Activated CD8-positive, alpha-beta T cell treated with anti-CD3 and anti-CD28 coated beads for 36 hours (primary cell): ENCODE measurements at regions not wholly inside any gene's neighbourhood (a gene's known extent, or its start where the extent isn't known, plus 50 kb on each side); places are given as distances from the start of the nearest gene placed in this dataset.

Experiments
- ATAC-seq: fragments of 200-7000 bp; cut with Tn5 transposase; one replicate; pipeline ENCODE4 v1.10.0; 2021; ENCODE audit warnings: mild to moderate bottlenecking, moderate library complexity
- CTCF ChIA-PET: fragments of 350-600 bp; sonication (Branson Sonifier 250); formaldehyde crosslinking; loops from one replicate; lab custom pipeline; 2021; ENCODE audit warnings: antibody characterized with exemption; lab: Charles Lee
- POLR2A ChIA-PET: fragments of 350-600 bp; sonication (Branson Sonifier 250); formaldehyde crosslinking; loops from one replicate; lab custom pipeline; 2021; ENCODE audit warnings: antibody characterized with exemption; lab: Charles Lee
- DNase-seq: peaks from one replicate; pipeline ENCODE4 v3.0.0-alpha.2; 2020
- H3K27ac Mint-ChIP-seq: one replicate; pipeline ENCODE4 v1.8.0; 2021; ENCODE audit warnings: mild to moderate bottlenecking, mixed read lengths
- H3K27me3 Mint-ChIP-seq: one replicate; pipeline ENCODE4 v1.8.0; 2021; ENCODE audit warnings: mixed read lengths
- H3K36me3 Mint-ChIP-seq: one replicate; pipeline ENCODE4 v1.8.0; 2021; ENCODE audit warnings: low read depth, mixed read lengths
- H3K4me1 Mint-ChIP-seq: one replicate; pipeline ENCODE4 v1.8.0; 2021; ENCODE audit warnings: low read depth, mixed read lengths
- H3K4me3 Mint-ChIP-seq: one replicate; pipeline ENCODE4 v1.8.0; 2021; ENCODE audit warnings: mild to moderate bottlenecking, moderate library complexity, mixed read lengths
- H3K9me3 Mint-ChIP-seq: one replicate; pipeline ENCODE4 v1.8.0; 2021; ENCODE audit warnings: mixed read lengths
- CTCF ChIP-seq: fragments of 200-600 bp; IDR thresholded peaks from one replicate; pipeline ENCODE4 v1.8.0; 2022; ENCODE audit warnings: antibody characterized with exemption, mild to moderate bottlenecking
- intact Hi-C: fragments of 100-400 bp; cut with micrococcal nuclease; formaldehyde crosslinking; loops from one replicate; pipeline ENCODE4 v1.10.0; 2022

GRCh38 chr2:221808488-221808887, 236.4 kb upstream of the EPHA4 start:
- ATAC-seq (no peak), DNase-seq (no peak)
- no peak overlapping the region for H3K27ac Mint-ChIP-seq
- H3K4me1 Mint-ChIP-seq = no peaks in the 10 kb centered on the region
- CTCF ChIA-PET = no interaction called here
- POLR2A ChIA-PET = no interaction called here
- H3K36me3 Mint-ChIP-seq = no peaks in the 10 kb centered on the region
- no peak for TF ChIP-seq CTCF
- no peaks in the 10 kb centered on the region for H3K27me3 Mint-ChIP-seq
- intact Hi-C loops = no loop called here
- H3K4me3 Mint-ChIP-seq = no peak overlapping the region
- no peaks in the 10 kb centered on the region for H3K9me3 Mint-ChIP-seq

GRCh38 chr2:221807706-221808105, 235.6 kb upstream of the EPHA4 start:
- Mint-ChIP-seq H3K27me3 (no peaks in the 10 kb centered on the region), H3K4me3 (no peak overlapping the region), H3K36me3 (no peaks in the 10 kb centered on the region), H3K4me1 (no peaks in the 10 kb centered on the region), H3K27ac (no peak overlapping the region), H3K9me3 (no peaks in the 10 kb centered on the region)
- no peak for ATAC-seq
- no peak for DNase-seq
- CTCF ChIA-PET = no interaction called here
- intact Hi-C loops = no loop called here
- TF ChIP-seq CTCF = no peak
- POLR2A ChIA-PET = no interaction called here

GRCh38 chr2:221802089-221802488, 230.0 kb upstream of the EPHA4 start:
- DNase-seq = no peak
- ATAC-seq = no peak
- Mint-ChIP-seq H3K4me1 (no peaks in the 10 kb centered on the region), H3K36me3 (no peaks in the 10 kb centered on the region), H3K27me3 (no peaks in the 10 kb centered on the region), H3K4me3 (no peak overlapping the region), H3K9me3 (no peaks in the 10 kb centered on the region), H3K27ac (no peak overlapping the region)
- no peak for TF ChIP-seq CTCF
- intact Hi-C loops = no loop called here
- ChIA-PET CTCF (no interaction called here), POLR2A (no interaction called here)

- Mint-ChIP-seq H3K4me1 (no peaks in the 10 kb centered on the region), H3K36me3 (no peaks in the 10 kb centered on the region), H3K4me3 (no peak overlapping the region), H3K27me3 (no peaks in the 10 kb centered on the region), H3K27ac (no peak overlapping the region), H3K9me3 (no peaks in the 10 kb centered on the region)
- intact Hi-C loops = no loop called here
- CTCF ChIA-PET = no interaction called here
- no peak for TF ChIP-seq CTCF
- POLR2A ChIA-PET = no interaction called here
- DNase-seq (no peak), ATAC-seq (no peak)
These were observed 220.9 kb upstream of the EPHA4 start for GRCh38 chr2:221792971-221793521.

GRCh38 chr2:221791844-221792243, 219.7 kb upstream of the EPHA4 start:
- H3K36me3 Mint-ChIP-seq = no peaks in the 10 kb centered on the region
- no peak for DNase-seq
- ATAC-seq = no peak
- no peaks in the 10 kb centered on the region for H3K27me3 Mint-ChIP-seq
- H3K4me3 Mint-ChIP-seq = no peak overlapping the region
- no peak overlapping the region for H3K27ac Mint-ChIP-seq
- CTCF ChIA-PET = no interaction called here
- POLR2A ChIA-PET = no interaction called here
- no peaks in the 10 kb centered on the region for H3K4me1 Mint-ChIP-seq
- intact Hi-C loops = no loop called here
- no peak for TF ChIP-seq CTCF
- H3K9me3 Mint-ChIP-seq = no peaks in the 10 kb centered on the region
